SK-N-SH (cell line): ENCODE measurements at regions not wholly inside any gene's neighbourhood (a gene's known extent, or its start where the extent isn't known, plus 50 kb on each side); places are given as distances from the start of the nearest gene placed in this dataset.

Experiments used
- CTCF ChIA-PET: fragments of 300-600, 350-600 bp; formaldehyde crosslinking; extraction: SDS; loops from one replicate; lab custom pipeline; 2021; lab: Yijun Ruan, JAX
- POLR2A ChIA-PET: fragments of 350-600 bp; sonication (Branson Sonifier 250); formaldehyde crosslinking; extraction: SDS; loops from one replicate; lab custom pipeline; 2020; ENCODE audit warnings: antibody characterized with exemption, inconsistent platforms; lab: Yijun Ruan, JAX
- DNase-seq: peaks from one replicate; pipeline ENCODE4 v3.0.0; 2012
- H2AFZ ChIP-seq: fragments of 200-600 bp; sonication (generic); 2 replicates; pipeline ENCODE4 v1.8.1; 2016; ENCODE audit warnings: antibody characterized with exemption, mild to moderate bottlenecking, low read depth
- H3F3A ChIP-seq: fragments of 200-600 bp; sonication (generic); replicated peaks from 2 replicates; pipeline ENCODE3; 2016; ENCODE audit warnings: antibody characterized with exemption, mild to moderate bottlenecking; ENCODE audit not compliant: insufficient read depth
- H3K27ac ChIP-seq, 2 experiments: fragments of 200-500 bp in 1 of 2; fragments of 200-600 bp in 1 of 2; sonication (Bioruptor generic) in 1 of 2; sonication (generic), shearing (Covaris generic) in 1 of 2; 2 replicates each; pipeline versions ENCODE4 v1.5.1 to v1.6.1; 2014 to 2016; ENCODE audit warnings: low read depth in 2 of 2, inconsistent platforms in 1 of 2, low read length in 1 of 2, mild to moderate bottlenecking in 1 of 2, mixed read lengths in 1 of 2
- H3K27me3 ChIP-seq: fragments of 200-600 bp; sonication (generic), shearing (Covaris generic); 2 replicates; pipeline ENCODE4 v1.6.1; 2016; ENCODE audit warnings: mixed run types; ENCODE audit not compliant: insufficient read depth
- H3K36me3 ChIP-seq, 2 experiments: fragments of 200-500 bp in 1 of 2; fragments of 200-600 bp in 1 of 2; sonication (Bioruptor generic) in 1 of 2; sonication (generic) in 1 of 2; replicated peaks in 1 of 2; 2 replicates each; pipeline versions ENCODE3 to v1.5.1; 2014 to 2016; ENCODE audit warnings: low read length in 1 of 2, mild to moderate bottlenecking in 1 of 2; ENCODE audit not compliant: insufficient read depth in 2 of 2, control insufficient read depth in 1 of 2
- H3K4me1 ChIP-seq, 2 experiments: fragments of 200-500 bp in 1 of 2; fragments of 200-600 bp in 1 of 2; sonication (Bioruptor generic) in 1 of 2; sonication (generic), shearing (Covaris generic) in 1 of 2; 2 replicates each; pipeline versions ENCODE4 v1.5.1 to v1.6.1; 2014 to 2016; ENCODE audit warnings: low read depth in 1 of 2, low read length in 1 of 2, mixed run types in 1 of 2; ENCODE audit not compliant: insufficient read depth in 2 of 2, control insufficient read depth in 1 of 2
- H3K4me2 ChIP-seq: fragments of 200-600 bp; sonication (generic), shearing (Covaris generic); 2 replicates; pipeline ENCODE4 v1.6.1; 2017; ENCODE audit warnings: mixed run types
- H3K4me3 ChIP-seq, 2 experiments: fragments of 200-500 bp in 1 of 2; fragments of 200-600 bp in 1 of 2; sonication (Bioruptor generic) in 1 of 2; sonication (generic), shearing (Covaris generic) in 1 of 2; 2 replicates each; pipeline versions ENCODE4 v1.5.1 to v1.8.1; 2014 to 2016; ENCODE audit warnings: low read depth in 2 of 2, inconsistent platforms in 1 of 2, low read length in 1 of 2, mild to moderate bottlenecking in 1 of 2, mixed read lengths in 1 of 2, moderate library complexity in 1 of 2
- H3K79me2 ChIP-seq: fragments of 200-600 bp; sonication (generic); 2 replicates; pipeline ENCODE4 v1.8.1; 2017; ENCODE audit warnings: mild to moderate bottlenecking; ENCODE audit not compliant: insufficient read depth
- H3K9ac ChIP-seq: fragments of 200-600 bp; sonication (generic); 2 replicates; pipeline ENCODE4 v1.6.1; 2017; ENCODE audit warnings: mixed run types
- H3K9me2 ChIP-seq: fragments of 200-600 bp; sonication (generic); 2 replicates; pipeline ENCODE4 v1.6.1; 2017; ENCODE audit warnings: mixed run types
- H3K9me3 ChIP-seq: fragments of 200-600 bp; sonication (generic); 2 replicates; pipeline ENCODE4 v1.6.1; 2017; ENCODE audit warnings: mixed run types, mild to moderate bottlenecking, moderate library complexity
- H4K20me1 ChIP-seq: fragments of 200-600 bp; sonication (generic); 2 replicates; pipeline ENCODE4 v1.6.1; 2017; ENCODE audit warnings: mild to moderate bottlenecking, mixed run types; ENCODE audit not compliant: insufficient read depth
- ELF1 ChIP-seq: IDR thresholded peaks from 2 replicates; pipeline ENCODE4 v1.4.0; 2012
- EP300 ChIP-seq, 2 experiments: IDR thresholded peaks; 2 replicates each; pipeline versions ENCODE4 v1.4.0 to v1.6.1; 2012; ENCODE audit warnings: borderline replicate concordance in 1 of 2, low read depth in 1 of 2, low read length in 1 of 2
- EZH2phosphoT487 ChIP-seq: fragments of 200-600 bp; sonication (generic); IDR thresholded peaks from 2 replicates; pipeline ENCODE4 v1.6.1; 2017; ENCODE audit warnings: low read depth, mixed run types, mild to moderate bottlenecking, antibody characterized with exemption, moderate library complexity, borderline replicate concordance
- FOSL2 ChIP-seq: IDR thresholded peaks from 2 replicates; pipeline ENCODE4 v1.4.0; 2012; ENCODE audit warnings: low read depth, mild to moderate bottlenecking, moderate library complexity, borderline replicate concordance
- JUND ChIP-seq: IDR thresholded peaks from 2 replicates; pipeline ENCODE4 v1.4.0; 2012
- MXI1 ChIP-seq: IDR thresholded peaks from 2 replicates; pipeline ENCODE4 v1.6.1; 2012; ENCODE audit warnings: mild to moderate bottlenecking, low read depth, low read length, improper control_type of control experiment
- NFIC ChIP-seq: IDR thresholded peaks from 2 replicates; pipeline ENCODE4 v1.4.0; 2012; ENCODE audit warnings: borderline replicate concordance
- RAD21 ChIP-seq: IDR thresholded peaks from 2 replicates; pipeline ENCODE4 v1.6.1; 2012; ENCODE audit warnings: mild to moderate bottlenecking, low read length
- RFX5 ChIP-seq: IDR thresholded peaks from 2 replicates; pipeline ENCODE4 v1.6.1; 2012; ENCODE audit warnings: mild to moderate bottlenecking, improper control_type of control experiment, low read length
- SMC3 ChIP-seq: IDR thresholded peaks from 2 replicates; pipeline ENCODE4 v1.6.1; 2012; ENCODE audit warnings: low read depth, low read length, improper control_type of control experiment
- TAF1 ChIP-seq: IDR thresholded peaks from 2 replicates; pipeline ENCODE4 v1.6.1; 2012; ENCODE audit warnings: low read depth, mild to moderate bottlenecking, low read length, moderate library complexity, borderline replicate concordance
- TCF12 ChIP-seq: IDR thresholded peaks from 2 replicates; pipeline ENCODE4 v1.4.0; 2012
- TEAD4 ChIP-seq: IDR thresholded peaks from 2 replicates; pipeline ENCODE4 v1.4.0; 2012; ENCODE audit warnings: mild to moderate bottlenecking, borderline replicate concordance; ENCODE audit not compliant: insufficient read depth
- YY1 ChIP-seq: IDR thresholded peaks from 2 replicates; pipeline ENCODE4 v1.4.0; 2012; ENCODE audit warnings: low read depth, mild to moderate bottlenecking
- WGBS: methylation state at CpG from one replicate; pipeline ENCODE4 v1.1.6; 2017; ENCODE audit warnings: low lambda C conversion rate; 5-methylcytosine and 5-hydroxymethylcytosine counted together
- TF ChIP-seq, protein P1 (sequence below): IDR thresholded peaks from 2 replicates; pipeline ENCODE4; 2012
- TF ChIP-seq, protein P2 (sequence below): fragments of 150-350 bp; IDR thresholded peaks from 2 replicates; pipeline ENCODE4 v1.6.1; 2017; ENCODE audit warnings: antibody characterized with exemption, low read length, low read depth, borderline replicate concordance
- TF ChIP-seq, protein P3 (sequence below): fragments of 150-350 bp; IDR thresholded peaks from 2 replicates; pipeline ENCODE4 v1.6.1; 2016; ENCODE audit warnings: mild to moderate bottlenecking, low read depth, low read length
- TF ChIP-seq, protein P4 (sequence below): IDR thresholded peaks from 2 replicates; pipeline ENCODE4 v1.4.0; 2012; ENCODE audit warnings: low read depth, borderline replicate concordance
- TF ChIP-seq, protein P5 (sequence below): IDR thresholded peaks from 2 replicates; pipeline ENCODE4 v1.6.1; 2012; ENCODE audit warnings: mild to moderate bottlenecking, low read depth, low read length, moderate library complexity
- TF ChIP-seq, protein P6 (sequence below): IDR thresholded peaks from 2 replicates; pipeline ENCODE4 v1.4.0; 2012; ENCODE audit warnings: low read depth

DNA sequence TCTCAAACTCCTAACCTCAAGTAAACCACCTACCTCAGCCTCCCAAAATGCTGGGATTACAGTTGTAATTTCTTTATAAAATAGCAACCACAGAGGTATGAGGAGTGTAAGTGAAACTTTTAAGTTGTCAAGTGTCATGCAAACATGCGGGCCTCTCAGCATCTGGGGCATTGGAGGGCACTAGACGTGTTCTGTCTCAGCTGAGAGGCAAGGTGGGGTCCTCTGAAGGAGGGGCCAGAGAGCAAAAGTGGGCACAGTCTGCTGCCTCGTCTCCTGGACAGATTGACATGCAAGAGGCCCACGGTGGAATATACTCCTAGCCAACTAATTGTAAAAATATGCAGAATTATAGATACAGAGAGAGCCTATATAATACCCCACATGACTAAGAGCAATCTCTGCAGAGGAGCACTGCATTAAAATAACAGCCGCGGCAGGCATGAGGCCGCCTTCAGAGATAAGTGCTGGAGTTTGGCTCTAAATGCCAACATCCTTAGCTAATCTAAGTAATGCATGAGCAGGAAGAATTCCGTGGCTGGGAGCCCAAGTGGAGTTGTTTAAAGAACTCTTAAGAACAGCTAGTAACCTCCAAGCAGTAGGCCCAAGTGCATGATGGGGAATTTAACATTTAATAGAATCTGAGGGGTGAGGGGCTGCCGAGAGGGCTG lies 87.8 kb upstream of the RNU6-1 start:
- H3K79me2 ChIP-seq: no peaks in the 10 kb centered on the region
- peaks cover 3% of the 10 kb centered on the region for H3F3A ChIP-seq
- no peak for DNase-seq
- H2AFZ ChIP-seq: peak overlapping the region; percentile 70
- H3K9ac ChIP-seq: no peak overlapping the region
- no peaks in the 10 kb centered on the region for H3K9me2 ChIP-seq
- no peaks in the 10 kb centered on the region for H4K20me1 ChIP-seq
- H3K36me3 ChIP-seq: no peaks in the 10 kb centered on the region
- CTCF ChIA-PET: no interaction called here
- peaks cover 0 to 6% of the 10 kb centered on the region in 2 experiments; a peak in 1 of 4 replicates for H3K4me1 ChIP-seq
- H3K9me3 ChIP-seq: no peaks in the 10 kb centered on the region
- 47% methylated on average over 8 of the region's 9 CpGs for whole genome bisulfite sequencing
- H3K4me2 ChIP-seq: peak overlapping the region; percentile 44
- H3K27ac ChIP-seq: peak overlapping the region in 1 of 2 experiments; percentile 48; a peak in 2 of 4 replicates
- no peak for TF ChIP-seq RFX5
- no peak for TF ChIP-seq MXI1
- TF ChIP-seq, protein P1, sequence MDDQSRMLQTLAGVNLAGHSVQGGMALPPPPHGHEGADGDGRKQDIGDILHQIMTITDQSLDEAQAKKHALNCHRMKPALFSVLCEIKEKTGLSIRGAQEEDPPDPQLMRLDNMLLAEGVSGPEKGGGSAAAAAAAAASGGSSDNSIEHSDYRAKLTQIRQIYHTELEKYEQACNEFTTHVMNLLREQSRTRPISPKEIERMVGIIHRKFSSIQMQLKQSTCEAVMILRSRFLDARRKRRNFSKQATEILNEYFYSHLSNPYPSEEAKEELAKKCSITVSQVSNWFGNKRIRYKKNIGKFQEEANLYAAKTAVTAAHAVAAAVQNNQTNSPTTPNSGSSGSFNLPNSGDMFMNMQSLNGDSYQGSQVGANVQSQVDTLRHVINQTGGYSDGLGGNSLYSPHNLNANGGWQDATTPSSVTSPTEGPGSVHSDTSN: 0 out of 2 replicates have a peak, but pooled peaks have one; percentile 37
- no peak for TF ChIP-seq EZH2phosphoT487
- TF ChIP-seq, protein P2, sequence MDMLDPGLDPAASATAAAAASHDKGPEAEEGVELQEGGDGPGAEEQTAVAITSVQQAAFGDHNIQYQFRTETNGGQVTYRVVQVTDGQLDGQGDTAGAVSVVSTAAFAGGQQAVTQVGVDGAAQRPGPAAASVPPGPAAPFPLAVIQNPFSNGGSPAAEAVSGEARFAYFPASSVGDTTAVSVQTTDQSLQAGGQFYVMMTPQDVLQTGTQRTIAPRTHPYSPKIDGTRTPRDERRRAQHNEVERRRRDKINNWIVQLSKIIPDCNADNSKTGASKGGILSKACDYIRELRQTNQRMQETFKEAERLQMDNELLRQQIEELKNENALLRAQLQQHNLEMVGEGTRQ: no peak
- no peak for TF ChIP-seq YY1
- TF ChIP-seq TEAD4: 0 out of 2 replicates have a peak, but pooled peaks have one; percentile 64
- TF ChIP-seq, protein P3, sequence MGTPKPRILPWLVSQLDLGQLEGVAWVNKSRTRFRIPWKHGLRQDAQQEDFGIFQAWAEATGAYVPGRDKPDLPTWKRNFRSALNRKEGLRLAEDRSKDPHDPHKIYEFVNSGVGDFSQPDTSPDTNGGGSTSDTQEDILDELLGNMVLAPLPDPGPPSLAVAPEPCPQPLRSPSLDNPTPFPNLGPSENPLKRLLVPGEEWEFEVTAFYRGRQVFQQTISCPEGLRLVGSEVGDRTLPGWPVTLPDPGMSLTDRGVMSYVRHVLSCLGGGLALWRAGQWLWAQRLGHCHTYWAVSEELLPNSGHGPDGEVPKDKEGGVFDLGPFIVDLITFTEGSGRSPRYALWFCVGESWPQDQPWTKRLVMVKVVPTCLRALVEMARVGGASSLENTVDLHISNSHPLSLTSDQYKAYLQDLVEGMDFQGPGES: no peak
- TF ChIP-seq, protein P4, sequence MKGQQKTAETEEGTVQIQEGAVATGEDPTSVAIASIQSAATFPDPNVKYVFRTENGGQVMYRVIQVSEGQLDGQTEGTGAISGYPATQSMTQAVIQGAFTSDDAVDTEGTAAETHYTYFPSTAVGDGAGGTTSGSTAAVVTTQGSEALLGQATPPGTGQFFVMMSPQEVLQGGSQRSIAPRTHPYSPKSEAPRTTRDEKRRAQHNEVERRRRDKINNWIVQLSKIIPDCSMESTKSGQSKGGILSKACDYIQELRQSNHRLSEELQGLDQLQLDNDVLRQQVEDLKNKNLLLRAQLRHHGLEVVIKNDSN: no peak
- no peak for TF ChIP-seq TAF1
- TF ChIP-seq, protein P5, sequence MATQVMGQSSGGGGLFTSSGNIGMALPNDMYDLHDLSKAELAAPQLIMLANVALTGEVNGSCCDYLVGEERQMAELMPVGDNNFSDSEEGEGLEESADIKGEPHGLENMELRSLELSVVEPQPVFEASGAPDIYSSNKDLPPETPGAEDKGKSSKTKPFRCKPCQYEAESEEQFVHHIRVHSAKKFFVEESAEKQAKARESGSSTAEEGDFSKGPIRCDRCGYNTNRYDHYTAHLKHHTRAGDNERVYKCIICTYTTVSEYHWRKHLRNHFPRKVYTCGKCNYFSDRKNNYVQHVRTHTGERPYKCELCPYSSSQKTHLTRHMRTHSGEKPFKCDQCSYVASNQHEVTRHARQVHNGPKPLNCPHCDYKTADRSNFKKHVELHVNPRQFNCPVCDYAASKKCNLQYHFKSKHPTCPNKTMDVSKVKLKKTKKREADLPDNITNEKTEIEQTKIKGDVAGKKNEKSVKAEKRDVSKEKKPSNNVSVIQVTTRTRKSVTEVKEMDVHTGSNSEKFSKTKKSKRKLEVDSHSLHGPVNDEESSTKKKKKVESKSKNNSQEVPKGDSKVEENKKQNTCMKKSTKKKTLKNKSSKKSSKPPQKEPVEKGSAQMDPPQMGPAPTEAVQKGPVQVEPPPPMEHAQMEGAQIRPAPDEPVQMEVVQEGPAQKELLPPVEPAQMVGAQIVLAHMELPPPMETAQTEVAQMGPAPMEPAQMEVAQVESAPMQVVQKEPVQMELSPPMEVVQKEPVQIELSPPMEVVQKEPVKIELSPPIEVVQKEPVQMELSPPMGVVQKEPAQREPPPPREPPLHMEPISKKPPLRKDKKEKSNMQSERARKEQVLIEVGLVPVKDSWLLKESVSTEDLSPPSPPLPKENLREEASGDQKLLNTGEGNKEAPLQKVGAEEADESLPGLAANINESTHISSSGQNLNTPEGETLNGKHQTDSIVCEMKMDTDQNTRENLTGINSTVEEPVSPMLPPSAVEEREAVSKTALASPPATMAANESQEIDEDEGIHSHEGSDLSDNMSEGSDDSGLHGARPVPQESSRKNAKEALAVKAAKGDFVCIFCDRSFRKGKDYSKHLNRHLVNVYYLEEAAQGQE: no peak
- TF ChIP-seq JUND: peak; percentile 27; the same call in 1 of the 2 replicates
- TF ChIP-seq EP300 (IDR thresholded peaks at IDR 0.05; ENCODE audit: borderline replicate concordance in 1 of 2, low read depth in 1 of 2, low read length in 1 of 2): peak in 1 of 2 experiments; percentile 35; a peak in 1 of 4 replicates
- TF ChIP-seq SMC3: no peak
- TF ChIP-seq ELF1: no peak
- peak; percentile 56; the same call in 1 of the 2 replicates for TF ChIP-seq NFIC
- TF ChIP-seq, protein P6, sequence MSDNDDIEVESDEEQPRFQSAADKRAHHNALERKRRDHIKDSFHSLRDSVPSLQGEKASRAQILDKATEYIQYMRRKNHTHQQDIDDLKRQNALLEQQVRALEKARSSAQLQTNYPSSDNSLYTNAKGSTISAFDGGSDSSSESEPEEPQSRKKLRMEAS: peak; percentile 43; the same call in 1 of the 2 replicates
- TF ChIP-seq TCF12: peak; percentile 34
- TF ChIP-seq RAD21: no peak
- TF ChIP-seq FOSL2: peak; percentile 31; the same call in 1 of the 2 replicates
- TF ChIP-seq, all 33 proteins: peak for 8
- no peaks in the 10 kb centered on the region for H3K27me3 ChIP-seq
- POLR2A ChIA-PET: no interaction called here
- no peak overlapping the region for H3K4me3 ChIP-seq
